ENCODE measurements at regions not wholly inside any gene's neighbourhood (a gene's known extent, or its start where the extent isn't known, plus 50 kb on each side); places are given as distances from the start of the nearest gene placed in this dataset.

DNA sequence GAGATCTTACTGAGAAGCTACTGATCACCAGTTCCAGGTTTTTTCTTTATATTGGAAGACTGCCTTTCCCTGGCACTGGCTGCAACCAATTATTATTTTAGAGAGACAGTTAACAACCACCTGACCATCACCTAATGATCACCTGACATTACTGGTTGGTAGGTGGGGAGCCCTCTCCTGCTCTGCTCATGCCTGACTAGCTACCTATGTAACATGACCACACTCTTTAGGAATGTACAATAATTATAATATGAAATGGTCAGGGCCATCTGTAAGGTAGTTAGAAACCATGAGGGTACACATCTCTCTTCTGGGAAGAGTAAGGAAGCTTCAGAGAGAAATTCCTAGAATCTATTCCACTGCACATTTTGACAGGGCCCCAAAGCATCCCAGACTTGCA is 59.0 kb upstream of the SCEL start:
- no peaks in the 10 kb centered on the region for H3K36me3 ChIP-seq (ENCODE audit: control insufficient read depth, insufficient read depth, low read length)
- peaks cover 0 to 5% of the 10 kb centered on the region in 2 experiments; a peak in 2 of 5 replicates for H3K4me1 ChIP-seq (replicated peaks in 1 of 2; ENCODE audit: control insufficient read depth in 2 of 2, insufficient read depth in 2 of 2, low read length in 2 of 2)
- intact Hi-C loops (cut with micrococcal nuclease) = loop anchor here (5.0 kb wide), 1 partner anchor 474 kb away; no protein-coding TSS in a partner anchor
- H3K27ac ChIP-seq (ENCODE audit: extremely low read depth, low read depth, low read length) = no peak overlapping the region
- ChIA-PET CTCF (ENCODE audit: low intra/inter-chr PET ratio) (no interaction called here), POLR2A (no interaction called here)
- no peaks in the 10 kb centered on the region for H4K20me1 ChIP-seq (replicated peaks; ENCODE audit: control insufficient read depth, insufficient read depth, low read length)
- no TSS peak for BruUV-seq (replicated peaks)
- no peak overlapping the region for H3K4me2 ChIP-seq (ENCODE audit: insufficient read depth, low read length)
- FAIRE-seq (no peak), ATAC-seq (no peak), DNase-seq (ENCODE audit: extremely low read depth in 1 of 4, low spot score in 3 of 4) (no peak)
- TF ChIP-seq, protein P1, sequence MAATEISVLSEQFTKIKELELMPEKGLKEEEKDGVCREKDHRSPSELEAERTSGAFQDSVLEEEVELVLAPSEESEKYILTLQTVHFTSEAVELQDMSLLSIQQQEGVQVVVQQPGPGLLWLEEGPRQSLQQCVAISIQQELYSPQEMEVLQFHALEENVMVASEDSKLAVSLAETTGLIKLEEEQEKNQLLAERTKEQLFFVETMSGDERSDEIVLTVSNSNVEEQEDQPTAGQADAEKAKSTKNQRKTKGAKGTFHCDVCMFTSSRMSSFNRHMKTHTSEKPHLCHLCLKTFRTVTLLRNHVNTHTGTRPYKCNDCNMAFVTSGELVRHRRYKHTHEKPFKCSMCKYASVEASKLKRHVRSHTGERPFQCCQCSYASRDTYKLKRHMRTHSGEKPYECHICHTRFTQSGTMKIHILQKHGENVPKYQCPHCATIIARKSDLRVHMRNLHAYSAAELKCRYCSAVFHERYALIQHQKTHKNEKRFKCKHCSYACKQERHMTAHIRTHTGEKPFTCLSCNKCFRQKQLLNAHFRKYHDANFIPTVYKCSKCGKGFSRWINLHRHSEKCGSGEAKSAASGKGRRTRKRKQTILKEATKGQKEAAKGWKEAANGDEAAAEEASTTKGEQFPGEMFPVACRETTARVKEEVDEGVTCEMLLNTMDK (IDR thresholded peaks at IDR 0.05; ENCODE audit: borderline replicate concordance, insufficient read depth, low read depth, low read length, poor library complexity, severe bottlenecking) = no peak
- no peak for TF ChIP-seq FOSL1 (tag; conservative IDR thresholded peaks at IDR 0.05)
- no peak for TF ChIP-seq ELF1 (tag; IDR thresholded peaks at IDR 0.05)
- no peak for TF ChIP-seq PRPF4 (IDR thresholded peaks at IDR 0.05; ENCODE audit: insufficient read depth, low read depth, low read length, poor library complexity, severe bottlenecking)
- no peaks in the 10 kb centered on the region for H3K79me2 ChIP-seq (ENCODE audit: control insufficient read depth, insufficient read depth, low read length)
- no peaks in the 10 kb centered on the region for H3K9me3 ChIP-seq (replicated peaks; ENCODE audit: control insufficient read depth, insufficient read depth, low read depth, low read length)
- H3K9ac ChIP-seq (ENCODE audit: insufficient read depth in 1 of 2, low read depth in 2 of 2, low read length in 2 of 2) = no peak overlapping the region
- H3K9me1 ChIP-seq (ENCODE audit: control insufficient read depth, insufficient read depth, low read length) = no peaks in the 10 kb centered on the region
- no peak overlapping the region for H3K4me3 ChIP-seq
- in situ Hi-C loops (cut with MboI) = no loop called here
- H2AFZ ChIP-seq (ENCODE audit: low read depth, low read length) = no peak overlapping the region
- no peaks in the 10 kb centered on the region for H3K27me3 ChIP-seq (ENCODE audit: control insufficient read depth in 2 of 2, insufficient read depth in 2 of 2, low read length in 2 of 2)

Data from K562 (cell line).